ENCODE measurements at regions not wholly inside any gene's neighbourhood (a gene's known extent, or its start where the extent isn't known, plus 50 kb on each side); places are given as distances from the start of the nearest gene placed in this dataset.

GRCh38 chr14:100475268-100475667 lies 111.9 kb downstream of the BEGAIN start:
- no peaks in the 10 kb centered on the region for H3K9me3 ChIP-seq (ENCODE audit: control insufficient read depth, low read length, poor library complexity, severe bottlenecking)
- no peaks in the 10 kb centered on the region for H3K27me3 Mint-ChIP-seq
- H3K4me1 Mint-ChIP-seq = peaks cover 3% of the 10 kb centered on the region
- ATAC-seq (no peak), DNase-seq (no peak)
- H3K36me3 Mint-ChIP-seq (ENCODE audit: low read depth) = no peaks in the 10 kb centered on the region
- H3K4me3 Mint-ChIP-seq = no peak overlapping the region
- no peak overlapping the region for H3K27ac Mint-ChIP-seq

DNA sequence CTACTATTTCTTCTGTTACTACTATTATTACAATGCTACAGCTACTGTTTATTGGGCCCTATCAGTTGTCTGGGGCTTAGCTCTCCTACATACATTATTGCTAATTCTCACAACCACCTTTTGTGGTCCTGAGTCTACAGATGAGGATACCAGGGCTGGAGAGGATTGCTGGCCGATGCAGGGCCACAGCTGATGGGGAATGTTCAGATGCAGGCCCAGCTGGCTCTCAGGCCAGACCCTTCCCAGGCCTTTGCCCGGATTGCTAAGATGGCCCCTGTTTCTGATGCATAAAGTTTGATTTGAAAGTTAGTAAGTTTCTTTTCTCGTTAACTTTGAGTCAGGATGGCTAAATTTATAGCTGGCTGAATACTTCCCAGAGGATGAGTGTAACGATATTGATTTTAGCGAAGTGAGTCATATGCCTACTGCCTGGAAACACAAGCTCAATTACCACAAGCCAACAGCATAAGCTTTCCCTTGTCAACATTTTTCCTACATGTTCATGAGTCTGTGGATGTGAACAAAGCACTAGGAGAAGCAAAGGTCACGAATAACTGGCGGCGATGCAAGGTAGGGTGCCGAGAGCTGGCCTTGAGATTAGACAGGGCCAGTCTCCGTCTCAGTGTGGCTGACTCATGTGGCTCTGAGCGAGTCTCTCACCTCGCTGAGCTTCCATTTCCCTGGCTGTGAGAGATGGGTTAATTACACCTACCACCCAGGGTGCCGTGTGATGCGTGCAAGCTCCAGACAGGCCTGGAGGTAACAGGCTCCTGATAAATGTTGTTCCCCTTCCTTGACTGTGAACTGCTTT lies 111.0 kb downstream of the BEGAIN start:
- H3K27ac Mint-ChIP-seq = no peak overlapping the region
- no peaks in the 10 kb centered on the region for H3K9me3 ChIP-seq (ENCODE audit: control insufficient read depth, low read length, poor library complexity, severe bottlenecking)
- ATAC-seq (no peak), DNase-seq (no peak)
- no peaks in the 10 kb centered on the region for H3K27me3 Mint-ChIP-seq
- peaks cover 3% of the 10 kb centered on the region for H3K4me1 Mint-ChIP-seq
- H3K36me3 Mint-ChIP-seq (ENCODE audit: low read depth) = no peaks in the 10 kb centered on the region
- H3K4me3 Mint-ChIP-seq = no peak overlapping the region

- peaks cover 10% of the 10 kb centered on the region for H3K4me1 Mint-ChIP-seq
- no peak overlapping the region for H3K27ac Mint-ChIP-seq
- H3K36me3 Mint-ChIP-seq (ENCODE audit: low read depth) = peaks cover 9% of the 10 kb centered on the region
Observed at GRCh38 chr14:100484531-100485267, 102.5 kb downstream of the BEGAIN start.

DNA sequence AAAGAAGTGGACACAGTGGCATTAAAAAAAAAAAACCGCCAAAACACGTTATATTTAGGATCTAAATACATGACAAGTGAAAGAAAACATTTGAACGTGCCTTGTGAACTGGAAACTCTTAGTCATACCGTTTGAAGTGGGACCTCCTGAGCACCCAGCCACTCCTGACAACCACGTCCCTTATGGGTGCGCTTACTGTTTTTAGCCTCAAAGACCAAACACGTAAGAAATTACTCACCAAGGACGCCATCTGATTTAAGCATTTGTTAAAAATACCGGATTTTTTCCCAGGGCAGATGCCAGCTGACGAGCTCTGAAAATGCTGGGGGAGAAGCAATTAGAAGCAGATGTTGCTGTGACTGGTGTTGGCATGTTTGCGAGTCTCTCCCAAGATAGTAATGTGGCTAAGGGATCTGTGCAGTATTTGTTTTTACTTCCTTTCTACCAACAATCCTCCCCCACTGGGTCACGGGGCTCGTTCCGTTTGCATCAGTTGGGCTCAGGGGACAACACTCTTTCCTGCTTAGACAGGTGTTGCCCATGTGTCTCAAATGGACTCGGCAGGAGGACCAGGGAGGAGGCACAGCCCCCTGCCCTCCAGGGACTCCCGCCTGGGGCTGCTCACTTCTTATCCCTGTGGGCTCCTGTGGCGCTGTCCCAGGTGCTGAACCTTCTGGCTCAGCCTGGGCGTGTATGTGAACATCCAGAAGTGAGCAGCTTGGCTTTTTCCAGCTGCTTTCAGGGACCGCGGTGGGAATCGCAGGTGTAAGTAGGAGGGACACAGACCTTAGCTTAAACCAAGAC lies 101.0 kb downstream of the BEGAIN start:
- no peaks in the 10 kb centered on the region for H3K27me3 Mint-ChIP-seq
- H3K36me3 Mint-ChIP-seq (ENCODE audit: low read depth) = peaks cover 9% of the 10 kb centered on the region
- DNase-seq = peak in 2 of 3 donors; percentile 31 to 52
- peaks cover 10% of the 10 kb centered on the region for H3K4me1 Mint-ChIP-seq
- no peak overlapping the region for H3K4me3 Mint-ChIP-seq
- ATAC-seq = peak; percentile 48
- no peak overlapping the region for H3K27ac Mint-ChIP-seq
- H3K9me3 ChIP-seq (ENCODE audit: control insufficient read depth, low read length, poor library complexity, severe bottlenecking) = no peaks in the 10 kb centered on the region

More at GRCh38 chr14:100484531-100485267, 102.5 kb downstream of the BEGAIN start:
- ATAC-seq (no peak), DNase-seq (no peak)
- H3K4me3 Mint-ChIP-seq = no peak overlapping the region
- H3K9me3 ChIP-seq (ENCODE audit: control insufficient read depth, low read length, poor library complexity, severe bottlenecking) = no peaks in the 10 kb centered on the region
- no peaks in the 10 kb centered on the region for H3K27me3 Mint-ChIP-seq

Measured in T-helper 17 cell (primary cell).